ENCODE measurements at regions not wholly inside any gene's neighbourhood (a gene's known extent, or its start where the extent isn't known, plus 50 kb on each side); places are given as distances from the start of the nearest gene placed in this dataset.

- peak; percentile 63 for DNase-seq (ENCODE audit: low spot score)
Observed at GRCh38 chr7:38070718-38071117, 107.3 kb upstream of the STARD3NL start.

GRCh38 chr7:38086857-38087256, 91.2 kb upstream of the STARD3NL start:
- no peak for DNase-seq (ENCODE audit: low spot score)

GRCh38 chr7:38102507-38102906, 75.5 kb upstream of the STARD3NL start:
- DNase-seq (ENCODE audit: low spot score) = no peak

GRCh38 chr7:38105874-38106483, 72.1 kb upstream of the STARD3NL start:
- peak; percentile 59 for DNase-seq (ENCODE audit: low spot score)

- DNase-seq (ENCODE audit: low spot score) = peak; percentile 70
Observed at GRCh38 chr7:38107486-38107893, 70.6 kb upstream of the STARD3NL start.

GRCh38 chr7:38112075-38112474, 66.0 kb upstream of the STARD3NL start:
- DNase-seq (ENCODE audit: low spot score) = no peak

- DNase-seq (ENCODE audit: low spot score) = no peak
Observed at GRCh38 chr7:38120076-38120475, 58.0 kb upstream of the STARD3NL start.

- DNase-seq (ENCODE audit: low spot score) = no peak
Observed at GRCh38 chr7:38122501-38122900, 55.5 kb upstream of the STARD3NL start.

- DNase-seq (ENCODE audit: low spot score) = no peak
Observed at GRCh38 chr7:38123494-38123893, 54.6 kb upstream of the STARD3NL start.

GRCh38 chr7:38127216-38128207, 50.5 kb upstream of the STARD3NL start:
- no peak for DNase-seq (ENCODE audit: low spot score)

Measured in D341Med (cell line).